HG03571 (cell line): ENCODE measurements at regions not wholly inside any gene's neighbourhood (a gene's known extent, or its start where the extent isn't known, plus 50 kb on each side); places are given as distances from the start of the nearest gene placed in this dataset.

Source experiments
- ATAC-seq: cut with Tn5 transposase; IDR thresholded peaks from one replicate; pipeline ENCODE4 v1.9.1; 2021; ENCODE audit not compliant: unreplicated experiment

GRCh38 chr1:172944931-172945330 is 105.8 kb downstream of the TNFSF18 start:
- no peak for ATAC-seq

GRCh38 chr1:172946814-172947507 is 103.8 kb downstream of the TNFSF18 start:
- no peak for ATAC-seq

GRCh38 chr1:172948457-172948856 is 102.3 kb downstream of the TNFSF18 start:
- no peak for ATAC-seq

GRCh38 chr1:172949096-172949495 is 101.6 kb downstream of the TNFSF18 start:
- ATAC-seq = no peak

- ATAC-seq = no peak
These were observed 100.2 kb downstream of the TNFSF18 start for GRCh38 chr1:172950528-172950927.

GRCh38 chr1:172951730-172952365 is 98.9 kb downstream of the TNFSF18 start:
- no peak for ATAC-seq

GRCh38 chr1:172952516-172952915 is 98.2 kb downstream of the TNFSF18 start:
- no peak for ATAC-seq

- no peak for ATAC-seq
These were observed 96.1 kb downstream of the TNFSF18 start for GRCh38 chr1:172954476-172955150.

- no peak for ATAC-seq
These were observed 95.5 kb downstream of the TNFSF18 start for GRCh38 chr1:172955161-172955815.

- no peak for ATAC-seq
These were observed 93.9 kb downstream of the TNFSF18 start for GRCh38 chr1:172956871-172957270.

- ATAC-seq = no peak
These were observed 93.2 kb downstream of the TNFSF18 start for GRCh38 chr1:172957491-172957890.

GRCh38 chr1:172959571-172959970 is 91.2 kb downstream of the TNFSF18 start:
- ATAC-seq = no peak

GRCh38 chr1:172960019-172960418 is 90.7 kb downstream of the TNFSF18 start:
- no peak for ATAC-seq

- no peak for ATAC-seq
These were observed 90.1 kb downstream of the TNFSF18 start for GRCh38 chr1:172960454-172961208.

GRCh38 chr1:172964864-172965263 is 85.9 kb downstream of the TNFSF18 start:
- ATAC-seq = no peak

- ATAC-seq = no peak
These were observed 83.7 kb downstream of the TNFSF18 start for GRCh38 chr1:172966844-172967540.

GRCh38 chr1:172967936-172968335 is 82.8 kb downstream of the TNFSF18 start:
- ATAC-seq = no peak

GRCh38 chr1:172969611-172970010 is 81.1 kb downstream of the TNFSF18 start:
- no peak for ATAC-seq

GRCh38 chr1:172970186-172970585 is 80.6 kb downstream of the TNFSF18 start:
- ATAC-seq = no peak

GRCh38 chr1:172971241-172971640 is 79.5 kb downstream of the TNFSF18 start:
- ATAC-seq = no peak
